8988T (cell line): ENCODE measurements at regions not wholly inside any gene's neighbourhood (a gene's known extent, or its start where the extent isn't known, plus 50 kb on each side); places are given as distances from the start of the nearest gene placed in this dataset.
A peak's percentile ranks its signal among the peaks of the same experiment; 100 is the strongest.
"Not testable (repeated sequence)": the region's sequence is repeated elsewhere in the genome, so short reads cannot be mapped to it uniquely, and the experiment has no call there.

ENCODE experiments used
- DNase-seq: peaks from one replicate; pipeline ENCODE4 v3.0.0; 2011

GRCh38 chr2:122022531-122022930 is 267.1 kb downstream of the TSN start:
- DNase-seq = no peak

- DNase-seq = no peak
Observed at GRCh38 chr2:122023059-122023864, 267.8 kb downstream of the TSN start.

GRCh38 chr2:122027510-122028217 is 272.2 kb downstream of the TSN start:
- no peak for DNase-seq

GRCh38 chr2:122028371-122029100 is 273.1 kb downstream of the TSN start:
- DNase-seq = peak; percentile 54

GRCh38 chr2:122029456-122029855 is 274.0 kb downstream of the TSN start:
- DNase-seq = no peak

- DNase-seq = no peak
Observed at GRCh38 chr2:122029945-122030344, 274.5 kb downstream of the TSN start.

- no peak for DNase-seq
Observed at GRCh38 chr2:122031544-122032263, 276.3 kb downstream of the TSN start.

GRCh38 chr2:122032264-122032645 is 276.8 kb downstream of the TSN start:
- DNase-seq = no peak

- no peak for DNase-seq
Observed at GRCh38 chr2:122033778-122034177, 278.3 kb downstream of the TSN start.

GRCh38 chr2:122034344-122034743 is 278.9 kb downstream of the TSN start:
- no peak for DNase-seq

- no peak for DNase-seq
Observed at GRCh38 chr2:122034777-122035176, 279.3 kb downstream of the TSN start.

GRCh38 chr2:122038816-122039215 is 283.4 kb downstream of the TSN start:
- not testable (repeated sequence) for DNase-seq

GRCh38 chr2:122041455-122041854 is 286.0 kb downstream of the TSN start:
- no peak for DNase-seq

- not testable (repeated sequence) for DNase-seq
Observed at GRCh38 chr2:122051659-122052058, 296.2 kb downstream of the TSN start.

GRCh38 chr2:122055521-122055931 is 300.1 kb downstream of the TSN start:
- no peak for DNase-seq

- DNase-seq = no peak
Observed at GRCh38 chr2:122056853-122057252, 301.4 kb downstream of the TSN start.

- DNase-seq = no peak
Observed at GRCh38 chr2:122061206-122061605, 305.8 kb downstream of the TSN start.

GRCh38 chr2:122061831-122062230 is 306.4 kb downstream of the TSN start:
- DNase-seq = no peak

- no peak for DNase-seq
Observed at GRCh38 chr2:122062506-122062905, 307.1 kb downstream of the TSN start.

GRCh38 chr2:122063716-122064115 is 308.3 kb downstream of the TSN start:
- DNase-seq = no peak

GRCh38 chr2:122070241-122070731 is 314.8 kb downstream of the TSN start:
- no peak for DNase-seq

- no peak for DNase-seq
Observed at GRCh38 chr2:122072666-122073065, 317.2 kb downstream of the TSN start.

GRCh38 chr2:122074201-122074600 is 318.8 kb downstream of the TSN start:
- no peak for DNase-seq
